Mucosa of descending colon (tissue), 3 donors: ENCODE measurements at regions not wholly inside any gene's neighbourhood (a gene's known extent, or its start where the extent isn't known, plus 50 kb on each side); places are given as distances from the start of the nearest gene placed in this dataset.

Experiments used
- ATAC-seq: fragments of 200-7000 bp; cut with Tn5 transposase; one replicate; pipeline ENCODE4 v1.9.1; 2020; ENCODE audit warnings: mild to moderate bottlenecking, moderate library complexity
- DNase-seq, 3 donors: peaks; one replicate each; pipeline ENCODE4 v3.0.0-alpha.2; 2020
- H3K36me3 ChIP-seq: fragments of 200-600 bp; one replicate; pipeline ENCODE4 v1.8.0; 2021; ENCODE audit warnings: low read depth, mild to moderate bottlenecking
- H3K4me1 ChIP-seq: fragments of 200-600 bp; one replicate; pipeline ENCODE4 v1.8.0; 2021; ENCODE audit warnings: low read depth, mild to moderate bottlenecking
- H3K4me3 ChIP-seq: fragments of 200-600 bp; one replicate; pipeline ENCODE4 v1.8.0; 2021; ENCODE audit warnings: mild to moderate bottlenecking
- H3K9me3 ChIP-seq: fragments of 200-600 bp; one replicate; pipeline ENCODE4 v1.8.0; 2021; ENCODE audit warnings: mild to moderate bottlenecking
- CTCF ChIP-seq: fragments of 200-600 bp; IDR thresholded peaks from one replicate; pipeline ENCODE4 v1.8.0; 2022; ENCODE audit warnings: antibody characterized with exemption, mild to moderate bottlenecking
- intact Hi-C, 2 donors: fragments of 100-400 bp; cut with DNase I in 1 of 2; cut with micrococcal nuclease in 1 of 2; formaldehyde crosslinking; loops; one replicate each; pipeline versions ENCODE4 v1.11.0 to v1.11.1; 2022; cut with DNase I, micrococcal nuclease
- donor health status: DM: no; HTN: no; CAD: no; lungs with moderate emphysema.
- donor health status: DM: no; HTN: no; CAD: no.
- donor health status: DM: no; HTN: yes; CAD: no.

- ATAC-seq (no peak), DNase-seq (no peak)
- no peaks in the 10 kb centered on the region for H3K36me3 ChIP-seq
- no peaks in the 10 kb centered on the region for H3K4me1 ChIP-seq
- TF ChIP-seq CTCF: no peak
- intact Hi-C loops: no loop called here
- no peaks in the 10 kb centered on the region for H3K9me3 ChIP-seq
- H3K4me3 ChIP-seq: no peak overlapping the region
Measured at GRCh38 chr6:14697427-14697826, 548.4 kb upstream of the JARID2 start.

DNA sequence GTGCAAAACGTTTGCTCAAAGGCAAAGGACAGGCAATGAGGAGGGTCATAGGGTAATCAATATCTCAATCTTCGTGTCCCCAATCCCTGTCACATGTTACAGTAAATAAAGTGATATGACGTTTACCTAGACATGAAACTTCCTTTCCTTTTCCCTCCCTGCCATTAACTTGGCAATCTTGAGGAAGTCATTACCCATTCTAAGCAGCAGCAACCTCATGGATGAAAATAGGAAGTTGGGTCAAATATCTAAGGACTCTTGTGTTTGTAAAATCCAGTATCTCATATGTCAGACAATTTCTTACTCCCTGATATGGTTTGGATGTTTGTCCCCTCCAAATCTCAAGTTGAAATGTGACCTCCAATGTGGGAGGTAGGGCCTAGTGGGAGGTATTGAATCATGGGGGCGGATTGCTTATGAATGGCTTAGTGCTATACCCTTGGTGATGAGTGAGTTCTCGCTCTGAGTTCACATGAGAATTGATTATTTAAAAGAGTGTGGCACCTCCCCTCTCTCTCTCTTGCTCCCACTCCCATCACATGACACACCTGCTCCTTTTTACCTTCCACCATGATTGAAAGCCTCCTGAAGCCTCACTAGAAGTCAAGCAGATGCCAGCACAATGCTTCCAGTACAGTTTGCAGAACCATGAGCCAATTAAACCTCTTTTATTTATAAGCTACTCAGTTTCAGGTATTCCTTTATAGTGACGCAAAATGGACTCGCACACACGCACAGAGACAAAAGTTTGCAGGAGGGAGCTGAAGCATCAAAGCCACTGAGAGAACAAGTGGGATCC is 545.9 kb upstream of the JARID2 start:
- no peaks in the 10 kb centered on the region for H3K4me1 ChIP-seq
- TF ChIP-seq CTCF: no peak
- H3K36me3 ChIP-seq: no peaks in the 10 kb centered on the region
- no peak overlapping the region for H3K4me3 ChIP-seq
- no peak for ATAC-seq
- no peaks in the 10 kb centered on the region for H3K9me3 ChIP-seq
- intact Hi-C loops: no loop called here
- no peak for DNase-seq

DNA sequence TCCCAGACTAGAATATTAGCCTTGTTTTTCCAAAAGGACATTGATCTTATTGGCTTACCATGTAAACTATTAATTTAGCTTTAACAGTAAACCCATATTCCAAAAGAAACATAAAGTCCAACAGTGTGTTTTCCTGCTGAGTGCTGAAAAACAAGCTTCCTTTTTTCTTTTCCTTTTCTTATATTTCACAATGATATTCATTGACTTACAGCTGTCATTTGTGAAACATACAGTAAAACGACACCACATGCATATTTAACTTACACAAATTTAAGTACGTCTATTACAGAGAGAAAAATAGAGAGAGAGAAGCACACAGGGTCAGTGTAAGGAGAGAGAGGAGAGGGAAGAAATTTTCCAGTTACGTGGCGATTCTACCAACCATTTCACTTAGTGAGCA is 543.9 kb upstream of the JARID2 start:
- no peak for TF ChIP-seq CTCF
- DNase-seq (no peak), ATAC-seq (no peak)
- Histone ChIP-seq H3K4me3 (no peak overlapping the region), H3K4me1 (no peaks in the 10 kb centered on the region), H3K9me3 (no peaks in the 10 kb centered on the region), H3K36me3 (no peaks in the 10 kb centered on the region)
- intact Hi-C loops: no loop called here

- Histone ChIP-seq H3K4me1 (no peaks in the 10 kb centered on the region), H3K36me3 (no peaks in the 10 kb centered on the region), H3K4me3 (no peak overlapping the region), H3K9me3 (no peaks in the 10 kb centered on the region)
- TF ChIP-seq CTCF: no peak
- DNase-seq: no peak
- intact Hi-C loops: no loop called here
- ATAC-seq: no peak
Measured at GRCh38 chr6:14702678-14703077, 543.2 kb upstream of the JARID2 start.

DNA sequence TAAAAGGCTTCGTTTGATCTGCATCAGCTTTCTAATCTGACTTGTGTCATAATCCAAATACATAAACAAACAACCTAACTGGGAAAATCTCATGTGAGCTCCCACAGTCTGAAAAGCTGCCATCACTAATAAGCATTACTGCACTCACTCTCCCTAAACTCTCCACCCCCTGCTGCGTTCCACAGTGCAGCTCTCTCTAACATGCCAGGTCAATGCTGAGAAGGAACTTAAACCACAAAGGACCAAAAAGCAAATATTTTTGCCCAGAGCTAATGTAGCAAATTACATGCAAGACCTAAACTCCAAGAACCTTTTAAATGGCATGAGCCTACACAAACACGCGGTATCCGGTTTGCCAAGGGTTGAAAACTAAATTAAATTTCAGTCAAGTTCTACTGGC is 542.3 kb upstream of the JARID2 start:
- H3K4me1 ChIP-seq: no peaks in the 10 kb centered on the region
- DNase-seq (no peak), ATAC-seq (no peak)
- TF ChIP-seq CTCF: no peak
- no peaks in the 10 kb centered on the region for H3K36me3 ChIP-seq
- intact Hi-C loops: no loop called here
- no peaks in the 10 kb centered on the region for H3K9me3 ChIP-seq
- H3K4me3 ChIP-seq: no peak overlapping the region
